ENCODE measurements at regions not wholly inside any gene's neighbourhood (a gene's known extent, or its start where the extent isn't known, plus 50 kb on each side); places are given as distances from the start of the nearest gene placed in this dataset.

- TF ChIP-seq CTCF (IDR thresholded peaks at IDR 0.05; ENCODE audit: extremely low read depth in 1 of 2, insufficient read depth in 1 of 2, low read depth in 1 of 2, low read length in 2 of 2) (peak; percentile 36 to 48), POLR2A (IDR thresholded peaks at IDR 0.05; ENCODE audit: low read depth, low read length) (no peak), JUN (IDR thresholded peaks at IDR 0.05; ENCODE audit: borderline replicate concordance, insufficient read depth, insufficient read length, low read depth) (no peak), EZH2 (IDR thresholded peaks at IDR 0.05; ENCODE audit: borderline replicate concordance, low read depth, low read length, severe bottlenecking) (no peak), POLR2AphosphoS5 (IDR thresholded peaks at IDR 0.05; ENCODE audit: insufficient read depth, low read depth, low read length) (no peak)
Measured at GRCh38 chr5:101977729-101978345, 318.2 kb downstream of the SLCO4C1 start.
